NB4 (cell line): ENCODE measurements at regions not wholly inside any gene's neighbourhood (a gene's known extent, or its start where the extent isn't known, plus 50 kb on each side); places are given as distances from the start of the nearest gene placed in this dataset.

Experiments used
- MYC ChIP-seq: IDR thresholded peaks from 2 replicates; pipeline ENCODE4 v1.6.1; 2011; ENCODE audit warnings: low read depth, low read length
- POLR2A ChIP-seq: IDR thresholded peaks from 2 replicates; pipeline ENCODE4 v1.6.1; 2011; ENCODE audit warnings: mild to moderate bottlenecking; ENCODE audit not compliant: insufficient read length; ENCODE audit errors: extremely low read depth
- TF ChIP-seq, protein P1 (sequence below): IDR thresholded peaks from one replicate; pipeline ENCODE4 v1.5.1; 2012; ENCODE audit warnings: low read depth, low read length
- TF ChIP-seq, protein P2 (sequence below): IDR thresholded peaks from 2 replicates; pipeline ENCODE4 v1.6.1; 2011; ENCODE audit warnings: low read depth, low read length

DNA sequence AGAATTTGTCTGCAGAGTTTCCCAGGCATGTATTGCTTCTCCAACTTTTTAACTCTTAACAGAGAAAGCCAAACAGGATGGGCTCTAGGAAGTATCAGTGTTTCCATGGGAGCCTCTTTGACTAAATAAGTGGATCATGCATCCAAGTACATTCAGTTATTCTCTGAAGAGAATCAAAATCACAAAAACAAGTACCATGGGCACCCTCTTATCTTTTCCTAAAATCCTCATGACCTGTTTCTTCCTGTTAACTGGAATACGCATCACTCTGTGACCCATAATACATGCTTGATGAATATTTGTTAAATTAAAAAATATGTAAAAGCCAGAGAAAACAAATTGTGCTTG is 186.9 kb upstream of the MGMT start:
- TF ChIP-seq, protein P1, sequence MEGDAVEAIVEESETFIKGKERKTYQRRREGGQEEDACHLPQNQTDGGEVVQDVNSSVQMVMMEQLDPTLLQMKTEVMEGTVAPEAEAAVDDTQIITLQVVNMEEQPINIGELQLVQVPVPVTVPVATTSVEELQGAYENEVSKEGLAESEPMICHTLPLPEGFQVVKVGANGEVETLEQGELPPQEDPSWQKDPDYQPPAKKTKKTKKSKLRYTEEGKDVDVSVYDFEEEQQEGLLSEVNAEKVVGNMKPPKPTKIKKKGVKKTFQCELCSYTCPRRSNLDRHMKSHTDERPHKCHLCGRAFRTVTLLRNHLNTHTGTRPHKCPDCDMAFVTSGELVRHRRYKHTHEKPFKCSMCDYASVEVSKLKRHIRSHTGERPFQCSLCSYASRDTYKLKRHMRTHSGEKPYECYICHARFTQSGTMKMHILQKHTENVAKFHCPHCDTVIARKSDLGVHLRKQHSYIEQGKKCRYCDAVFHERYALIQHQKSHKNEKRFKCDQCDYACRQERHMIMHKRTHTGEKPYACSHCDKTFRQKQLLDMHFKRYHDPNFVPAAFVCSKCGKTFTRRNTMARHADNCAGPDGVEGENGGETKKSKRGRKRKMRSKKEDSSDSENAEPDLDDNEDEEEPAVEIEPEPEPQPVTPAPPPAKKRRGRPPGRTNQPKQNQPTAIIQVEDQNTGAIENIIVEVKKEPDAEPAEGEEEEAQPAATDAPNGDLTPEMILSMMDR: no peak
- TF ChIP-seq POLR2A (no peak), MYC (no peak)
- TF ChIP-seq, protein P2, sequence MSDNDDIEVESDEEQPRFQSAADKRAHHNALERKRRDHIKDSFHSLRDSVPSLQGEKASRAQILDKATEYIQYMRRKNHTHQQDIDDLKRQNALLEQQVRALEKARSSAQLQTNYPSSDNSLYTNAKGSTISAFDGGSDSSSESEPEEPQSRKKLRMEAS: no peak
